Stomach (tissue), 8 donors: ENCODE measurements at regions not wholly inside any gene's neighbourhood (a gene's known extent, or its start where the extent isn't known, plus 50 kb on each side); places are given as distances from the start of the nearest gene placed in this dataset.

Experiments
- DNase-seq, 2 donors: peaks; one replicate each; pipeline versions ENCODE4 v3.0.0 to v3.0.0-alpha.2; 2013 to 2019
- H3K27ac ChIP-seq, 5 donors: fragments of 200-600 bp in 4 of 5; sonication (generic) in 4 of 5; one replicate each; pipeline ENCODE4 v1.5.1; 2013 to 2019; ENCODE audit warnings: mild to moderate bottlenecking in 1 of 5, moderate library complexity in 1 of 5
- H3K27me3 ChIP-seq, 3 donors: fragments of 200-600 bp; sonication (generic); one replicate each; pipeline ENCODE4 v1.5.1; 2017 to 2019; ENCODE audit warnings: mixed run types in 1 of 3
- H3K36me3 ChIP-seq, 4 donors: fragments of 200-600 bp; sonication (generic); 1 replicate in 3 of 4; 2 replicates in 1 of 4; pipeline ENCODE4 v1.5.1; 2016 to 2019
- H3K4me1 ChIP-seq, 4 donors: fragments of 200-600 bp; sonication (generic); one replicate each; pipeline ENCODE4 v1.5.1; 2016 to 2019
- H3K4me3 ChIP-seq, 4 donors: fragments of 200-600 bp; sonication (generic) in 3 of 4; one replicate each; pipeline ENCODE4 v1.5.1; 2016 to 2019; ENCODE audit warnings: mild to moderate bottlenecking in 1 of 4
- H3K9me3 ChIP-seq, 4 donors: fragments of 200-600 bp; sonication (generic); one replicate each; pipeline ENCODE4 v1.5.1; 2016 to 2019
- EP300 ChIP-seq: sonication (generic); formaldehyde crosslinking; IDR thresholded peaks from one replicate; pipeline ENCODE4 v1.6.1; 2017; ENCODE audit warnings: antibody characterized with exemption
- POLR2A ChIP-seq, 4 donors: fragments of 450-650 bp; IDR thresholded peaks; one replicate each; pipeline ENCODE4 v1.6.1; 2016; ENCODE audit warnings: antibody characterized with exemption in 4 of 4, control low read depth in 2 of 4, mild to moderate bottlenecking in 1 of 4, moderate library complexity in 1 of 4
- POLR2AphosphoS5 ChIP-seq, 3 donors: sonication (generic); formaldehyde crosslinking; IDR thresholded peaks; one replicate each; pipeline ENCODE4 v1.6.1; 2016; ENCODE audit warnings: antibody characterized with exemption in 3 of 3
- WGBS, 5 donors: extraction: QIAGEN DNeasy Blood & Tissue Kit in 3 of 5; methylation state at CpG; one replicate each; pipeline versions ENCODE4 v1.1.5 to v1.1.7; 2013 to 2018; 5-methylcytosine and 5-hydroxymethylcytosine counted together
- intact Hi-C: fragments of 100-400 bp; cut with DNase I; formaldehyde crosslinking; loops from one replicate; pipeline ENCODE4 v1.15.1; 2023; ENCODE audit warnings: low total_unique reads
- TF ChIP-seq, protein P1 (sequence below), 7 experiments: fragments of 450-650 bp in 4 of 7; fragments of 200-600 bp in 3 of 7; sonication (generic) in 3 of 7; IDR thresholded peaks; one replicate each; pipeline ENCODE4 v1.5.1; 2016 to 2019; ENCODE audit warnings: antibody characterized with exemption in 7 of 7, control low read depth in 2 of 7, mild to moderate bottlenecking in 1 of 7
- donor health status: healthy with polysubstance abuse.
- donor health status: Bipolar disorder and iron deficiency.
- donor health status: healthy.

DNA sequence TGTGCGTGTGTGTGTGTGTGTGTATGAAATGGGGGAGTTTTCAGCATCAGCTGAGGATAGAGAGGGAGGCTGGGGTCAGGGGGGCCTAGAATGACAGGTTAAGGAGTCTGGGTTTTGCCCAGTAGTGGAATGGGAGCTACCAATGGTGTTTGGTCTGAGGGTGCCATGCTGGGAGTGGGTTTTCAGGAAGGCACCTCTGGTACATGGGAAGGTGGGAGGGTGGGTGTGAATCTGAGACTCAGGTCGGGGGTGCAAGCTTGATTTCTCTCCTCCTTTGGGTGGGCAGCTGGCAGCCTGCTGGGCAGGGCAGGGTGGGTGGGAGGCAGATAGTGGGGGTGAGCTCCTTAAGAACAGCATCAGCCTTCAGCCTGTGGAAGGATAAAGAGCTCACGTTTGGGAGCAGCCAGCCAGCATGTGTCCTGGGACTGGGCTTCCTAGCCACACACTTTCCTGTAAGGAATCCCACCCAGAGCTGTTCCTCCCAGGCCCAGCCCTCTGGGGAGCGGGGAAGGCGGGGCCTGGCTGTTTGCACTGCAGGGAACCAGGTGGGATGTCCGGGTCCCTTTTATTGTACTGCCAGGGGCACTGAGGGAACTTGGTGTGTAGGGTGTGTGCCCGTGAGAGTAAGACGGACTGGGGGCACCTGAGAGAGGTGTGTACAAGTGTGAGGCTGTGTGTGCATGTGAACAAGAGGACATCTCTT, 152.8 kb downstream of the FOXD2 start:
- DNase-seq, result no peak
- no peak for TF ChIP-seq EP300
- TF ChIP-seq, protein P1, sequence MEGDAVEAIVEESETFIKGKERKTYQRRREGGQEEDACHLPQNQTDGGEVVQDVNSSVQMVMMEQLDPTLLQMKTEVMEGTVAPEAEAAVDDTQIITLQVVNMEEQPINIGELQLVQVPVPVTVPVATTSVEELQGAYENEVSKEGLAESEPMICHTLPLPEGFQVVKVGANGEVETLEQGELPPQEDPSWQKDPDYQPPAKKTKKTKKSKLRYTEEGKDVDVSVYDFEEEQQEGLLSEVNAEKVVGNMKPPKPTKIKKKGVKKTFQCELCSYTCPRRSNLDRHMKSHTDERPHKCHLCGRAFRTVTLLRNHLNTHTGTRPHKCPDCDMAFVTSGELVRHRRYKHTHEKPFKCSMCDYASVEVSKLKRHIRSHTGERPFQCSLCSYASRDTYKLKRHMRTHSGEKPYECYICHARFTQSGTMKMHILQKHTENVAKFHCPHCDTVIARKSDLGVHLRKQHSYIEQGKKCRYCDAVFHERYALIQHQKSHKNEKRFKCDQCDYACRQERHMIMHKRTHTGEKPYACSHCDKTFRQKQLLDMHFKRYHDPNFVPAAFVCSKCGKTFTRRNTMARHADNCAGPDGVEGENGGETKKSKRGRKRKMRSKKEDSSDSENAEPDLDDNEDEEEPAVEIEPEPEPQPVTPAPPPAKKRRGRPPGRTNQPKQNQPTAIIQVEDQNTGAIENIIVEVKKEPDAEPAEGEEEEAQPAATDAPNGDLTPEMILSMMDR (IDR thresholded peaks at IDR 0.05), result no peak
- no peak for TF ChIP-seq POLR2AphosphoS5 (IDR thresholded peaks at IDR 0.05)
- no peak for TF ChIP-seq POLR2A (IDR thresholded peaks at IDR 0.05)
- intact Hi-C loops, result no loop called here
- no peak overlapping the region for H3K4me3 ChIP-seq
- peaks cover 7 to 18% (median 11%) of the 10 kb centered on the region in 4 donors for H3K4me1 ChIP-seq
- no peaks in the 10 kb centered on the region for H3K36me3 ChIP-seq
- no peak overlapping the region for H3K27ac ChIP-seq
- H3K27me3 ChIP-seq, result peaks cover 7 to 74% (median 24%) of the 10 kb centered on the region in 3 donors
- WGBS, 5 donors, result 74 to 83% (median 79%) methylated on average over 8 of the region's 8 CpGs
- H3K9me3 ChIP-seq, result no peaks in the 10 kb centered on the region

DNA sequence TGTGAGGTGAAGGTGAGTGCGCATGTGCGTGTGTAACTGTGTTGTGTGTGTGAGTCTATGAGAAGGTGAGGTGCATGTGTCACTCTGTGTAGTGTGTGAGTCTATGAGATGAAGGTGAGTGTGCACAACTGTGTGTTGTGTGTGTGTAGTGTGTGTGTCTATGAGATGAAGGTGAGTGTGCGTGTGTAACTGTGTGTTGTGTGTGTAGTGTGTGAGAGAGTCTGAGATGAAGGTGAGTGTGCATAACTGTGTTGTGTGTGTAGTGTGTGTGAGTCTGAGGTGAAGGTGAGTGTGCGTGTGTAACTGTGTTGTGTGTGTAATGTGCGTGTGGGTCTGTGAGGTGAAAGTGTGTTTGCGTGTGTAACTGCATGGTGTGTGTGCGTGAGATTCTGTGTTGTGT, 154.0 kb downstream of the FOXD2 start:
- Histone ChIP-seq H3K4me1 (peaks cover 7 to 18% (median 11%) of the 10 kb centered on the region in 4 donors), H3K4me3 (no peak overlapping the region), H3K9me3 (no peaks in the 10 kb centered on the region), H3K36me3 (no peaks in the 10 kb centered on the region), H3K27me3 (peaks cover 7 to 70% (median 24%) of the 10 kb centered on the region in 3 donors), H3K27ac (no peak overlapping the region)
- intact Hi-C loops, result no loop called here
- WGBS, 5 donors, result 89 to 98% (median 96%) methylated on average over 7 of the region's 7 CpGs
- TF ChIP-seq POLR2A (IDR thresholded peaks at IDR 0.05) (no peak), POLR2AphosphoS5 (IDR thresholded peaks at IDR 0.05) (no peak), EP300 (no peak)
- TF ChIP-seq, protein P1 (IDR thresholded peaks at IDR 0.05), result no peak
- DNase-seq, result no peak

DNA sequence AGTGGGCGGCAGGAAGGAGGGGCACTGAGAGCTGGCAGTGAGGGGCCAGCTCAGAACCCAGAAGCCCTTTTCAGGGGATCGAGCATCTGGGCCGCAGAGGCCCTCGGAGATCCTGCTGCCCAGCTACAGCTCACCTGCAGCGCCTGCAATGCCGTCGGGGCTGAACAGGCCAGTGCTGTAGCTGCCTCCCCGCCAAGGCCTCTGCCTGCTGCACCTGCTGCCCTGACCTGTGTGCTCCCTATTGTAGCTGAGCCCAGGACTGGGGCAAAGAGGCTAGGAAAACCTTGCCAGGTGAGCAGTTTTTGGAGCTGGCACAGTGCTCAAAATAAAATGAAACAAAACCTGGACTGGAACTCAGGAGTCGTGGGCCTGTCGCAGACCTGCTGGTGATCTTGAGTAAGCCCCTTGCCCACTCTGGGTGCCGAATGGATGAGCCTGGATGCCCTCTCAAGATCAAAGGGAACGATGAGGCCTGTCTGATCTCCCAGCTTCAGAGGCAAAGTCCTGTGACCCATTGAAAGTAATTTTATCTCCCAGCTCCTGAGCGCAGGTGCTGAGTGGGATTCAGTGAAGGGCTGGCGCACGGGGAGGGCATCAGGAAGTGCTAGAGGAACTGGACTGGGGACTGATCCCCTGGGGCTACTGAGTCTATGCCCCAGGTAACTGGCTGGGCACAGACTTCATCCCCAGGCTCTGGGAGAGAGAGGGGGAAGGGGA, 154.6 kb downstream of the FOXD2 start:
- peaks cover 7 to 18% (median 11%) of the 10 kb centered on the region in 4 donors for H3K4me1 ChIP-seq
- TF ChIP-seq, protein P1 (IDR thresholded peaks at IDR 0.05), result no peak
- TF ChIP-seq POLR2AphosphoS5 (IDR thresholded peaks at IDR 0.05) (no peak), POLR2A (IDR thresholded peaks at IDR 0.05) (no peak), EP300 (no peak)
- DNase-seq, result no peak
- H3K36me3 ChIP-seq, result no peaks in the 10 kb centered on the region
- intact Hi-C loops, result no loop called here
- WGBS, 5 donors, result 73 to 84% (median 77%) methylated on average over 8 to 15 of the region's 15 CpGs
- H3K27ac ChIP-seq, result no peak overlapping the region
- no peaks in the 10 kb centered on the region for H3K9me3 ChIP-seq
- H3K27me3 ChIP-seq, result peaks cover 7 to 64% (median 24%) of the 10 kb centered on the region in 3 donors
- H3K4me3 ChIP-seq, result no peak overlapping the region

DNA sequence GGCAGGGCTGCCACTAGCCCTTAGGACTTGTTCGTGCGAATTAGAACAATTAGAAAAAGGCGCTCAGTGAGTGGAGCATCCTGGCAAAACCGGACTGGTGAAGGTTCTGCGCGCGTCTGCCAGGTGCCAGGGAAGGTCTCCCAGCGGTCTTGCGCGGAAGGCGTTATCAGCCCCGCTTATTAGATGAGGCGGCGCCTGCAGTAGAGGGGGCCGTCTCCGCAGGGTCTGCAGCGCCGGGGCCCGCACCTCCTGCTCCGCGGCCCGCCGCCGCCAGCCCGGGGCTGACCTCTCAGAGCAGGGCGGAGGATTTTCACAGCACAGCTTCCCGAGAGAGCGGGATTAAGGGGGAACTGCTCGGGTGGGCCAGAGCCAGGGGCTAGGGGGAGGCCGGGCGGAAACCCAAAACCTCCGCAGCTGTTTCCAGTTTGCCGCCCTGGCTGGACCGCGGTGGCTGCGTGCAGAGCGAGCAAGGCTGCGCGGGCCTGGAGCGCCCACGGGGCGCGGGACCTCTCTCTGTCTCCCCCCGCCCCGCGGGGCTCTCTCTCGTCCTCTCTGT, 155.2 kb downstream of the FOXD2 start:
- intact Hi-C loops, result no loop called here
- Histone ChIP-seq H3K27ac (no peak overlapping the region), H3K4me1 (peaks cover 7 to 15% (median 11%) of the 10 kb centered on the region in 4 donors), H3K27me3 (peaks cover 7 to 64% (median 24%) of the 10 kb centered on the region in 3 donors), H3K9me3 (no peaks in the 10 kb centered on the region), H3K36me3 (no peaks in the 10 kb centered on the region), H3K4me3 (peak overlapping the region in 3 of 4 donors; percentile 21 to 28 (median 21))
- peak in 1 of 2 donors; percentile 65 for DNase-seq
- TF ChIP-seq, protein P1 (IDR thresholded peaks at IDR 0.05), result no peak
- TF ChIP-seq POLR2AphosphoS5 (IDR thresholded peaks at IDR 0.05), result no peak
- TF ChIP-seq POLR2A (IDR thresholded peaks at IDR 0.05), result no peak
- no peak for TF ChIP-seq EP300
- WGBS, 5 donors, result 4 to 15% (median 10%) methylated on average over 23 to 47 of the region's 47 CpGs
